DND-41 (cell line): ENCODE measurements at regions not wholly inside any gene's neighbourhood (a gene's known extent, or its start where the extent isn't known, plus 50 kb on each side); places are given as distances from the start of the nearest gene placed in this dataset.

Experiments used
- CTCF ChIP-seq: IDR thresholded peaks from 2 replicates; pipeline ENCODE4 v1.5.1; 2012; ENCODE audit warnings: borderline replicate concordance, low read length, moderate library complexity, mild to moderate bottlenecking; ENCODE audit not compliant: poor library complexity, severe bottlenecking; ENCODE audit errors: extremely low read depth
- EZH2 ChIP-seq: IDR thresholded peaks from 3 replicates; pipeline ENCODE4 v1.6.1; 2012; ENCODE audit warnings: borderline replicate concordance, low read depth, mild to moderate bottlenecking, moderate library complexity, low read length, inconsistent platforms; ENCODE audit not compliant: severe bottlenecking

DNA sequence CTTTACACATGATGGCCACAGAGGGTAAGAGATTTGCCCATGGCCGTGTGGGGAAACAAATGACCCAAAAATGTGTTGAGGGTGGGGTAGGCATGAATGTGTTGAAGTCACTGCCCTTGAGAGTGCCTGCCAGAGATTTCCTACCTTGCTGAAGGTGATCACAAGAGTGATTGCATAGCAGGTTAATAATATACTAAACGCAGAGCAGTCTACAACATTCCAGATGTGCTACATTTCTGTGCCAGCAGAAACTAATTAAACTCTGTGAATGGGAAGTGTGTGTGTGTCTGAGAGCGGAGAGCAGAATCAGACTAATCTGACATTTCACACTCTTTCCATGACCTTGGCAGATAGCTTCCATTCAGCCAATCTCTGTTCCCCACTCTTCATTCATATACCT lies 93.3 kb upstream of the CD53 start:
- TF ChIP-seq EZH2 (no peak), CTCF (no peak)
